Suprapubic skin (tissue), 4 donors: ENCODE measurements at regions not wholly inside any gene's neighbourhood (a gene's known extent, or its start where the extent isn't known, plus 50 kb on each side); places are given as distances from the start of the nearest gene placed in this dataset.

ENCODE experiments used
- DNase-seq, 2 donors: peaks; one replicate each; pipeline ENCODE4 v3.0.0-alpha.2; 2019; ENCODE audit warnings: low spot score in 2 of 2
- H3K27ac ChIP-seq: fragments of 200-600 bp; sonication (generic); one replicate; pipeline ENCODE4 v1.5.1; 2019
- H3K27me3 ChIP-seq: fragments of 200-600 bp; sonication (generic); one replicate; pipeline ENCODE4 v1.5.1; 2019
- H3K36me3 ChIP-seq: fragments of 200-600 bp; sonication (generic); one replicate; pipeline ENCODE4 v1.5.1; 2019
- H3K4me1 ChIP-seq: fragments of 200-600 bp; sonication (generic); one replicate; pipeline ENCODE4 v1.5.1; 2019
- H3K4me3 ChIP-seq: fragments of 200-600 bp; sonication (generic); one replicate; pipeline ENCODE4 v1.5.1; 2019; ENCODE audit warnings: mild to moderate bottlenecking
- H3K9me3 ChIP-seq: fragments of 200-600 bp; sonication (generic); one replicate; pipeline ENCODE4 v1.5.1; 2019
- EP300 ChIP-seq: sonication (generic); formaldehyde crosslinking; IDR thresholded peaks from one replicate; pipeline ENCODE4 v1.6.1; 2017; ENCODE audit warnings: antibody characterized with exemption
- POLR2A ChIP-seq, 2 donors: fragments of 450-650 bp; IDR thresholded peaks; one replicate each; pipeline ENCODE4 v1.6.1; 2017; ENCODE audit warnings: antibody characterized with exemption in 2 of 2, mild to moderate bottlenecking in 2 of 2, moderate library complexity in 2 of 2
- POLR2AphosphoS5 ChIP-seq, 3 donors: sonication (generic); formaldehyde crosslinking; IDR thresholded peaks; one replicate each; pipeline ENCODE4 v1.6.1; 2017; ENCODE audit warnings: antibody characterized with exemption in 3 of 3
- WGBS: methylation state at CpG from one replicate; pipeline ENCODE4 v1.1.5; 2018; 5-methylcytosine and 5-hydroxymethylcytosine counted together
- TF ChIP-seq, protein P1 (sequence below), 2 donors: fragments of 200-600 bp in 1 of 2; fragments of 450-650 bp in 1 of 2; sonication (generic) in 1 of 2; IDR thresholded peaks; one replicate each; pipeline ENCODE4 v1.5.1; 2016 to 2019; ENCODE audit warnings: antibody characterized with exemption in 2 of 2, mild to moderate bottlenecking in 1 of 2, moderate library complexity in 1 of 2

DNA sequence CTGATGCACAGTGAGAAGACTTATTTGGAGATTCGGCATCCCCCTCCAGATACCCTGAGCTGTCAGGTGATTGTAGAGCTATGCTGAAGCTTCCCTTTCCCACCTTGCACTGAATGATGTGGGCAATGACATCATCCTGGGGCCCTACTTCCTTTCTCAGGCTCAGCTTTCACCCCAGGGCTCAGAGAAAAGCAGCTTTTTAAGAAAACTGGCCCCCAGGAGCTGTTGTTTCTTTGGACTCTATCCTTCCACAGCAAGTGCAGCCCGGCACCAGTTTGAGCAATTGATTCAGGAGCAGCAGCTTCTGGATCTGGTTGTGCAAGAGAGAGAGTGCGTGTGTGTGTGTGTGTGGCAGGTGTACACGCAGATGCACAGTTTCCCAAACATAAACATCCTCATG, 251.3 kb downstream of the ANAPC1 start:
- Histone ChIP-seq H3K4me1 (no peaks in the 10 kb centered on the region), H3K27me3 (no peaks in the 10 kb centered on the region), H3K36me3 (no peaks in the 10 kb centered on the region), H3K9me3 (no peaks in the 10 kb centered on the region), H3K27ac (no peak overlapping the region), H3K4me3 (no peak overlapping the region)
- no peak for DNase-seq
- TF ChIP-seq POLR2AphosphoS5 (IDR thresholded peaks at IDR 0.05): no peak
- no peak for TF ChIP-seq POLR2A (IDR thresholded peaks at IDR 0.05)
- TF ChIP-seq EP300: no peak
- TF ChIP-seq, protein P1, sequence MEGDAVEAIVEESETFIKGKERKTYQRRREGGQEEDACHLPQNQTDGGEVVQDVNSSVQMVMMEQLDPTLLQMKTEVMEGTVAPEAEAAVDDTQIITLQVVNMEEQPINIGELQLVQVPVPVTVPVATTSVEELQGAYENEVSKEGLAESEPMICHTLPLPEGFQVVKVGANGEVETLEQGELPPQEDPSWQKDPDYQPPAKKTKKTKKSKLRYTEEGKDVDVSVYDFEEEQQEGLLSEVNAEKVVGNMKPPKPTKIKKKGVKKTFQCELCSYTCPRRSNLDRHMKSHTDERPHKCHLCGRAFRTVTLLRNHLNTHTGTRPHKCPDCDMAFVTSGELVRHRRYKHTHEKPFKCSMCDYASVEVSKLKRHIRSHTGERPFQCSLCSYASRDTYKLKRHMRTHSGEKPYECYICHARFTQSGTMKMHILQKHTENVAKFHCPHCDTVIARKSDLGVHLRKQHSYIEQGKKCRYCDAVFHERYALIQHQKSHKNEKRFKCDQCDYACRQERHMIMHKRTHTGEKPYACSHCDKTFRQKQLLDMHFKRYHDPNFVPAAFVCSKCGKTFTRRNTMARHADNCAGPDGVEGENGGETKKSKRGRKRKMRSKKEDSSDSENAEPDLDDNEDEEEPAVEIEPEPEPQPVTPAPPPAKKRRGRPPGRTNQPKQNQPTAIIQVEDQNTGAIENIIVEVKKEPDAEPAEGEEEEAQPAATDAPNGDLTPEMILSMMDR (IDR thresholded peaks at IDR 0.05): no peak
- WGBS: 84% methylated on average over 4 of the region's 4 CpGs

DNA sequence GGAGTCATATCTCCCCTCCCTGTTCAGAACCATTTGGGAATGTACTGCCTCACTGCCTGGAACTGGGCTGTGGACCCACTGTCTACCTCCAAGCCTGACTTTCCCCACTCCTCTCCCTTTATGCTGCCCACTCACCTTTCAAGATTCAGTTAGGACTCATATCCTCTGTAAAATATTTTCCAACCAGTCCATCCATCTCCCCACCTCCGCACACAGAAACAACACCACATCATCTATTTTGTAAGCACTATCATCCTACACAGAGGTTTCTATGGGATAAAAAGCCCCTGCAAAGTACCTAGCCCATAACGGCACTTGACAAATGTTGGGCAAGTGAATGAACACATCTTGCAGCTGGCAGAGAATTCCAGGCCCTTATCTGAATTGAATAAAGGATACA, 250.8 kb downstream of the ANAPC1 start:
- no peak overlapping the region for H3K4me3 ChIP-seq
- no peaks in the 10 kb centered on the region for H3K36me3 ChIP-seq
- DNase-seq: no peak
- no peak overlapping the region for H3K27ac ChIP-seq
- H3K27me3 ChIP-seq: no peaks in the 10 kb centered on the region
- no peak for TF ChIP-seq POLR2A (IDR thresholded peaks at IDR 0.05)
- H3K9me3 ChIP-seq: peaks cover 5% of the 10 kb centered on the region
- no peaks in the 10 kb centered on the region for H3K4me1 ChIP-seq
- 92% methylated on average over 2 of the region's 2 CpGs for WGBS

DNA sequence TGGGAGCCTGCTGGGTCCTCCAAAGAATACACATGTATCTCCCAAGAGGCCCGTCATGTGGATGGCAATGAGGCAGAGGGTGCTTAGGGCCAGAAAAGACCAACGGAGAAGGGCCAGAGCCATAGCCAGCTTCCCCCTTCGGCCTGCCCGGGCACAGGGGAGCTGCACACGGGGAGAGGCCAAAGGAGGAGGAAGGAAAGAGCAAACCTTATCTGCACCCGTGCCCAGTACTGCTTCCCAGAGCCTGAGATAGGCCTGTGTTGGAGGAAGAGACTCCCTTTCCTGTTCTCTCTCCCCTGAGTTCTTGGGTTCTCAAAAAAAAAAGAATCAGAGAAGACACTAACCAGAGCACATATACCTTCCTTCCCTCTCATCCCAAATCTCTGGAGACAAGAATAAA, 250.3 kb downstream of the ANAPC1 start:
- no peak for DNase-seq
- H3K27me3 ChIP-seq: no peaks in the 10 kb centered on the region

DNA sequence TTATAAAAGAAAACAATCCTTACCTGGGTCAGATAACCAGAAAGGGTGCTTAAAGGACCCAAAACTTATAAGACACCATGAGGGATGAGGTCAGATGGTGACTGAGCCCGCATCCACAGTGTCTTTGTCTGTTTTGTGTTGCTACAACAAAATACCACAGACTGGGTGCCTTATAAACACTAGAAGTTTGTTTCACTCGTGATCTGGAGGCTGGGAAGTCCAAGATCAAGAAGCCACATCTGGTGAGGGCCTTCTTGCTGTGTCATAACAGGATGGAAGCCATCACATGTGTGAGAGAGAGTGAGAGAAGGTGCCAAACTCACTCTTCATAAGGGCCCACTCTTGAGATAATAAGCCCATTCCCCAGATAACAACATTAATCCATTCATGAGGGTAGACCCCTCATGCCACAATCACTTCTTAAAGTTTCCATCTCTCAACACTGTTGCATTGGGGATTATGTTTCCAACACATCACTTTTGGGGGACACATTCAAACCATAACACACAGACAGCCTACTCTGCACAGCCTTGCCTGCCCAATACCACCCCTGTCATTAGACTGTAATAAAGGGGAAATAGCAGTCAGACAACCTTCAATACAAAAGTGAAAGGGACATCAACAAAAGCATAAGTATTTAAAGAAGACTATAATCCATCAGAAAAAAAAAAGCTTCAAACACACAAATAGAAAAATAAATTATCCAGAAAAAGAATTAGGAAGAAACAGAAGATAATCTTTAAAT, 249.8 kb downstream of the ANAPC1 start:
- peaks cover 14% of the 10 kb centered on the region for H3K9me3 ChIP-seq
- H3K4me1 ChIP-seq: no peaks in the 10 kb centered on the region
- H3K27ac ChIP-seq: no peak overlapping the region
- TF ChIP-seq POLR2AphosphoS5 (IDR thresholded peaks at IDR 0.05): no peak
- TF ChIP-seq, protein P1 (IDR thresholded peaks at IDR 0.05): no peak
- TF ChIP-seq EP300: no peak
- TF ChIP-seq POLR2A (IDR thresholded peaks at IDR 0.05): no peak
- WGBS: 83% methylated on average over 2 of the region's 2 CpGs
- H3K27me3 ChIP-seq: no peaks in the 10 kb centered on the region
- H3K36me3 ChIP-seq: no peaks in the 10 kb centered on the region
- DNase-seq: no peak
- no peak overlapping the region for H3K4me3 ChIP-seq

More for the DNA sequence above, 250.3 kb downstream of the ANAPC1 start:
- 81% methylated on average over 6 of the region's 6 CpGs for WGBS
- TF ChIP-seq EP300 (no peak), POLR2A (IDR thresholded peaks at IDR 0.05) (no peak), POLR2AphosphoS5 (IDR thresholded peaks at IDR 0.05) (no peak)
- TF ChIP-seq, protein P1 (IDR thresholded peaks at IDR 0.05): no peak
- Histone ChIP-seq H3K27ac (no peak overlapping the region), H3K36me3 (no peaks in the 10 kb centered on the region), H3K4me1 (no peaks in the 10 kb centered on the region), H3K4me3 (no peak overlapping the region), H3K9me3 (peaks cover 9% of the 10 kb centered on the region)

DNA sequence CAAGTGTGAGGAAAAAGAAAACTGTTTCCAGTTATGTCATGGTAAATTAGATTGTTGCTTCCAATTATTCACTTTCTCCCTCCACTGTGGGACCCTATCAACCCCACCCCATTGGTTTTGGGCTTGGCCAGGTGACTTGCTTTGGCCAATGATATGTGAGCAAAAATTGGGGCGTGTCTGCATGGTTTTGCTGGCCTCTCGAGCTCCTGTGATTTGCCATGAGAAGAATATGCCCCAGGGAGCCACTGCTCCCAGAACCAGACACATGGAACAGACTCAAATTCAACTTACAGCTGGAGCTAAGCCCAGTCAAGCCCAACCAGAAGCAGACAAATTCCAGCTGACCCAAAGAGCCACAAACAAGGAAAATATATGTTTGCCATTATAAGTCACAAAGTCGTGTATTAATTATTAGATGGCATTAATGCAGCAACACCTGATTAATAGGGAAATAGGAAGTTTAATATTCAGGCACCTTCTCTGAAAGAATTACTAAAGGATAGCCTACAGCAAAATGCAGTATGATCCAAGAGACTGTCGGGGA, 248.9 kb downstream of the ANAPC1 start:
- H3K4me1 ChIP-seq: no peaks in the 10 kb centered on the region
- no peaks in the 10 kb centered on the region for H3K36me3 ChIP-seq
- H3K9me3 ChIP-seq: peaks cover 14% of the 10 kb centered on the region
- WGBS: 52% methylated on average over 4 of the region's 4 CpGs
- H3K27ac ChIP-seq: no peak overlapping the region
- H3K4me3 ChIP-seq: no peak overlapping the region
- no peak for DNase-seq
- H3K27me3 ChIP-seq: no peaks in the 10 kb centered on the region
- no peak for TF ChIP-seq EP300
- no peak for TF ChIP-seq POLR2A (IDR thresholded peaks at IDR 0.05)
- TF ChIP-seq POLR2AphosphoS5 (IDR thresholded peaks at IDR 0.05): no peak
- TF ChIP-seq, protein P1 (IDR thresholded peaks at IDR 0.05): no peak
